ENCODE measurements at regions not wholly inside any gene's neighbourhood (a gene's known extent, or its start where the extent isn't known, plus 50 kb on each side); places are given as distances from the start of the nearest gene placed in this dataset.
"Not testable (repeated sequence)": the region's sequence is repeated elsewhere in the genome, so short reads cannot be mapped to it uniquely, and the experiment has no call there.

DNA sequence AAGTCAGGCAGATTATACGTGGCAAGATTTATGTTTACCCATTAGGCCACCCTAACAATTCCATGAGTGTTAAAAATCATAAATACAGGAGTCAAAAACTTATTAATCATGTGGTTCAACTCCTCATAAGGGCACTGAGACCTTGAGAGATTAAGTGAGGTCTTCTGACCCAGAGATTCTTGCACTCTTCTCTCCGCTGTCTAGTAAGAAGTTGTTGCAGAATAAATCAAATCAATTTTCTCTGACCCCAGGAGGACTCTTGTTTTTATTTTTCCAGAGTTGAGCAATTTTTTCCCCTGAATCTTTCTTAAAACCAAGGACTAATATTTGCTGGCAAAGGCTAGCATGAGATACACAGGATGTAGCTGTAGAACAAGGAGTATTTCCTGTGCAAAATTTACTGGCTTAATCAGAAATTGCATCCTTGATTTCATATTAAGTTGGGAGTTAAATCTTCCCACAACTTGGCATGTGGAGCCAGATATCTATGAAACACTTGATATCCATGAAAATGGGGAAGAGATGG lies 90.9 kb upstream of the PTHLH start:
- no peak for DNase-seq

DNA sequence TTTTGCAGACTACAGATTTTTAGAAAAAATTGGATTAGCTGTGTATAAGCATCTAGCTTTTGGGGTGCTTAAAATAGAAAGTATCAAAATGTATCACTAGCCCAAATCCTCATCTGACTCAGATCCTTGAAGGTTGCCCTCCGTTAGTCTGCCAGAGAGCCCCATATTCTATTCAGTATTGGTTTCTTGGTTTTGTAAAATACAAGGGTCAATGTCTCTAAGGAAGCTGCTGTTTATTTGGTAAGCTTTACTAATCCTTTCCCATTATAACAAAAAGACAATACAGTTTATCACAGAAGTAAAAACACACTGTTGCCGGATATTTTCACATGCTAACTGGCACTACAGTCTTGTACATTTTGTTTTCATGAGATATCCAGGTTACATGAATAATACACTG lies 92.8 kb upstream of the PTHLH start:
- no peak for DNase-seq

DNA sequence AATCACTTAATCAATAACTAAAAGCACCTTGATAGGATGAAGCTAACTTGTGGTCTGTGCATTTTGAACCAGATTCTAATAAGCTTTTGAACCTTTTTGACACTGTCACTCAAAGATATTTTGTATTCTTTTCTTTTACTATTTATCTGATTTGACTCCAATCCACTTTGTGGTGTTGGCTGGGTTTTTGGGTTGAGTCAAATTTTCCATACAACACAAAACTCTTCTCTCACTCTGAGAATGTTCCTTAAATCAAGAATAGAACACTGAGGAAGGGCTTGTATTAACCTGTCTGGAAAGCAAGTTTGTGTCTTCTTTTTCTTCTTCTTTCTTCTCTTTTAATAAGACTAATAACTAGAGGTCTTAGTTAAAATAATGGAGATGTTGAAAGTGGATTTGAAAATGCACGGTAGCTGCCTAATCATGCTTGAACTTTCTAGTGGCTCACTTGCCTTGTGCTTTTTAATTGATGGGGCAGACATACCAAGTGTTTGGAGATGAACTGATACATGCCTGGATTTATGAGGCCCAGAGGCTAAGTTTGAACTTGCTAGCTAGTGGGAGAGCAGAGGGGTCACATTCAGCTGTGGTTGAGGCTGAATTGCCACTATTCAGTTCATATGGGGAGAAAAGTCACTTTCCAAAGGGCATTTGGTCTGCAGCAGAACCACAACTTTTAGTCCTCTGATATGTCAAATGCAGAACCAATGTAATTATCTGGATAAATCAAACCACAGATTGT lies 93.5 kb upstream of the PTHLH start:
- no peak for DNase-seq

DNA sequence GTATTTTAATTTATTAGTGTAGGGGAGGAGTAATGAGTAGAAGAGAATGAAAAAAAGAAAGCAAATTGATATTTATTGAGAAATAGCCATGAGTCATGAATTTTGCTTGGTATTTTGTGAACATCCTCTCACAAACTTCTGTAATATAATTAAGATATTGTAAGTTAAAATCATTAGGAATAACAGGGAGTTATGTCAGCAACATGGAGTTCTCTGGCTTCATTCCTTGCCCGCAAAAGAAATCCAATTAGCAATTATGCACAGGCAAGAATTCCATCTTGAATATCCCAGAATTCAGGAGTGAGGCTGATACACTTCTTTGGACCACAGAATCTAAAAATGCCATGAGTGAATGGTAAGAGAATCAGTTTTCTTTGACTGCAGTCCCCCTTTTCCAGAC lies 94.3 kb upstream of the PTHLH start:
- DNase-seq: no peak

DNA sequence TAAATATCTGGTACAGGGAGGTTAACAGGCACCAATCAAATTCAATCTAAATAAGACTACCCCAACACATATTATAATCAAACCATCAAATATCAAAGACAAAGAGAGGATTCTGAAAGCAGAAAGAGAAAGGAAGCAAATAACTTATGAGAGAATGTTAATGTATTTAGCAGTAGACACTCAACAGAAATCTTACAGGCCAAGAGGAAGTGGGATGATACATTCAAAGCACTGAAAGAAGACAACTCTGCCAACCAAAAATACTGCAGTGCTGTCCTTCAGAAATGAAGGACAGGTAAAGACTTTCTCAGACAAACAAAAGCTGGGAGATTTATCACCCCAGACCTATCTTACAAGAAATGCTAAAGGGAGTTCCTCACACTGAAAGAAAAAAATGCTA lies 95.9 kb upstream of the PTHLH start:
- no peak for DNase-seq

DNA sequence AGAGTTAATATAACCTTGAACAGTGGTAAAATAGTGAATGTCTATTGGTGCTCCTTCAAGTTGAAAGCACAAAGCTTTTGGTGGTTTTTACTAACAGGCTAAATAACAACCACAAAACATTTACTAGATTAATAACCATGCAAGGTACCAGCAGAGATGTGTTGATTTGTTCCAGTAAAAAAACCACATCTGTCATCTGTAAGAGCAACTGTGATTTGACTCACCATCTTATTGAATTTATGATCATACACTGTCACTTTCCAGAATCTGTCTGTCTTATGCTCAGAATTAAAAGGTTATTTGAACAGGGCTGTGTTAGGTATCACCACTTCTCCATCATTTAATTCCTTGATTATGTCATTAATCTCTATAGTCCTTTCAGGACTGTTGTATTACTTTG lies 107.0 kb upstream of the PTHLH start:
- DNase-seq: no peak

DNA sequence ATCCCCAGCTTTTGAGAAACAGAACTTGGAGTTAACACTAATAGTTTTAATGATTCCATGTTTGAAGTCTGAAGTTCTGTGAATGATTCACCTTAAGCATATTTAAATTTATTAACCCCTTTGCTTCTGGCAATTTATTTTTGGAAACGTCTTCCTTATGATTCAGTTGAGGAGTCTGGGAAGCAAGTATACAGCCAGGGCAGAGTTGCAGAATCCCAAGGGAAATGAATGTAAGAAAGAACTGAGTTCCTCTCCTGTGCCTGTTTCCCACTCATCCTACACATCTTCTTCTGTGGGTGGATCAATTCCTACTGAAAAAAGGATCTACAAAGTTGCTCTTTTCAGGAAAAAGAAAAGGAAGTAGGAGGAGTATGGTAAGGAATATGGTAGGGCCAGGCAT lies 108.2 kb upstream of the CCDC91 start:
- DNase-seq: no peak

DNA sequence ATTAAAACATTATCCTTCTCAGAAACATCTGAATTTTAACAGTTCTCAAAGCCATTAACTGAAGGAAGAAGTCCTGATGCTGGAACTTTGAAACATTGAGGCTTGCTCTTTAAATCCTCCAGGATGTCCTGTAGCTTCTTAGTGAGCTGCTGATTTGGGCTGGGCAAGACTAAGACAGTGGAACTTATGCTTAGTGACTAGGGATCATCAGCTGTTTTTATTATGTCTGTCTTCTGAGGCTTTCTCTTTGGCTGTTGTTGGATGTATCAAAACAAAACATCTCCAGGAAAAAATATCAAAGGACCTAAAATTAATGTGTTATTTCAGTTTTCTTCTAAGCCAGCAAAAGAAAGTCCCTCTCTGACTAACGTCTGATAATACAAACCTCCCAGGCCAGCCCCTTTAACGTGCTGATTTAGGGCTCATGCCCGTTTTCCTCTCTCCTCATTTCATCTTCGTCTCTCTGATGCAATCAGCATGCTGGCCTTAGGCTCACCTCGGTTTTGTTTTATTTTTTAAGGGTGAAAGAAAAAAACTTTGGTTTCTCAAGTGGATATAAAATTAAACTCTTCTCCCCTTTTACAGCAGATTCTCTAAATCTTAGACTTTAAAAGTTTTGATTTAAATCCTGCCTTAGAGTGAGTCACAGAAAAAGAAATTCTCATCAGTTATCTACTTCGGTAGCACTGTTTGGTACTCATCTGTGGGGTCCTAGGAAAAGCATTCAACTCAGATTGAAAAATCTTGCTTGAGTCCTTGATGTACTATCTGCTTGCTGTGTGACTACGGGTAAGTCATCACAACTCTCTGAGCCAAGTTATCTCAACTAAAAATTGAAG lies 106.2 kb upstream of the CCDC91 start:
- no peak for DNase-seq

DNA sequence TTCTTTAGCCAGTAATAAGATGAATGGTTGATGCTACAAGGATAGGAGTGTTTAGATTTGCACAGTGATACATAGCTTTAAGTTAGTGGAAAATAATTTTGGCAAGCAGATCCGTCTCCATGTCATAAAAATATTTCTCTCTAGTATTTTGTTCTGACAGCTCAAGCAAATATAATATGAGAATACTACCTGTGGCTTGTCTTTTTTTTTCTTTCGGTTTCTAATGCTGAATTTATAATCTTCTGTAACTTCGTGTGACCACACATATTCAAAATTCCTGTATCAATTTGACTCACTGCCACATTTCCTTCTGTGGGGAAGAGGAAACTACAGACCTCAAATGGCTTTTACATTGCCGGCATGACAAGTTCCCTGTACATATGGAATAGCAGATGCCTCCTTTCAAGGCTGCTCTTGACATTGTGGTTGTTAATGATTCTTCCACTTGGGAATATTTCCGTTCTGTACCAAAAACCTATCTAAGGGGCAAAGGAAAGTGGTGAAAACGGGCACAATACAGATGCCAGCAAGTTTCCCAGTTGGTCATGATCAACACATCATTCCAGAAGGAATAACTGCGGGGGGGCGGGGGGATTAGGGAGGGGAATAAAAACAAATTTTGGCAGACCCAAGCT lies 103.6 kb upstream of the CCDC91 start:
- no peak for DNase-seq

DNA sequence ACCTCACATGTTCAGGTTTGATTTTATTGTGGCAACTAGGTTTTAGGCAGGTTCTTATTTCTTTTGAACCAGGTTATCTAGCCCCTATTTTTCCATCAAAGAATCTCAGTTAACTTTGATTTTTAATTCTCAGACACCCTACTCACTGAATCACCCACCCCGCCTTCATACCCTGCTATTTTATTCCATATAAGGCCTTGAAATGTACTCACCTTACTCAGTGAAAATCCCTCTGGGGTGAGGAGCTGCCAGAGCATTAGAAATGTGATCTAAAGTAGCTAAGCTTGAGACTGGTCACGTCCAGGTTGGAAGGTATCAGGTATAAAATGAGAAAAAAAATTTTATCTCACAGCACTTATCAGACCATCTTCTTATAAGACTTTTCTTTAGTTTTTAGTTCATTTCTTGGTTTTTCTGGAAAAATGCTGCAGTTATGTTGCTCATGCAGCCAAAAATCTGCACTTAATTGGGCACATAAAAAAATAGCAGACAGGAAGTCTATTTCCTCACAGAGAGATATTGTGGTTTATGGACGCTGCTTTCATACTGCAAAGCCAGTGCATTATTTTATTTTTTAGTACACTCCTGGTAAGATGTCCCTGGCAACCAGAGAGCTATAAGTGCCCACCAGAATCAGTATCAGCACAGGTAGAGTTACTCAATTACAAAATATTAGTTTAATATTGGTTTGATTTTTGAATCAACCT lies 101.5 kb upstream of the CCDC91 start:
- no peak for DNase-seq

DNA sequence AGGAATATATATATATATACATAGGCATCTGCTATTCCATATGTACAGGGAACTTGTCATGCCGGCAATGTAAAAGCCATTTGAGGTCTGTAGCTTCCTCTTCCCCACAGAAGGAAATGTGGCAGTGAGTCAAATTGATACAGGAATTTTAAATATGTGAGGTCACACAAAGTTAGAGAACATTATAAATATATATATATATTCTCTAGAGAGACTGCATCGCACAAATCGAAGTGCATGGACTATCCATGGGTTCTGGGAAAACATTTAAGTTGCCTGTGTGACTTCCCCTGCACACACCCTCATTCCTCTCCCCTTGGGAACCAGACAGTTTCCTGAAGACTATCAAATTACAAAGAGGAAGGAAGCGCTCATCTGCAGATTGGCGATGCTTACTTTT lies 100.9 kb upstream of the CCDC91 start:
- DNase-seq: no peak

DNA sequence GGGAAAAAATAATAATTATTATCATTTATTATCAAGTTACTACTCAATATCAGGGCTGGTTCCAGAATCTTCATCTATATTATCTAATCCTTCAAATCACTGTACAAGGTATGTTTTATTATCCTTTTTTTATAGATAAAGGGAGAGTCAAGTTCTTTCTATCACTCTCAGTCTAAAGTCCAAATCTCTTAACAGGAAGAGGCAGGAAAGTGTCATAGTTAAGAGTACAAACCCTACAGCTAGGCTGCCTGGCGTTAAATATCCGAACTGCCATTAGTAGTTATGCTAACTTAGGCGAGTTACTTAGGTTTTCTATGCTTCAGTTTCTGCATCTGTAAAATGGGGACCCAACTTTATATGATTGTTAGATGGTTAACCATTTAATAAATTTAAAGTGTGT lies 99.4 kb upstream of the CCDC91 start:
- no peak for DNase-seq

DNA sequence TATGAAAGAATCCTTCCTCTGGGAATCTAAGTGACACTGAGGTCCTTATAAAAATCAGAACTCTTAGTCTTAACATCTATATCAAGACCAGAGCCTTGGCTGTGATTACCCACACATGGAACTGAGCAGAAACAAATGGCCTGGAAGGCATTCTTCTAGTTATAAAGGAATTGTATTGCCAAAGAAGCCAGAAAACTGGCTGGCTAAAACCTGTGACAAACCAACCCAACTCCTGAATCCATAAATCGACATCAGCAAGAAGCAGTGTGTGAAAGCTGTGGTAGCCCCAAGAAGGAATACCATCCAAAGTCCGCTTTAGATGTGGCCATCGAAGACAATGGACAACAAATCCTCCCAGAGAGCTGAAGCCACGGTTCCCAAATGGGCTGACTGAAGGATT lies 97.9 kb upstream of the CCDC91 start:
- DNase-seq: no peak

DNA sequence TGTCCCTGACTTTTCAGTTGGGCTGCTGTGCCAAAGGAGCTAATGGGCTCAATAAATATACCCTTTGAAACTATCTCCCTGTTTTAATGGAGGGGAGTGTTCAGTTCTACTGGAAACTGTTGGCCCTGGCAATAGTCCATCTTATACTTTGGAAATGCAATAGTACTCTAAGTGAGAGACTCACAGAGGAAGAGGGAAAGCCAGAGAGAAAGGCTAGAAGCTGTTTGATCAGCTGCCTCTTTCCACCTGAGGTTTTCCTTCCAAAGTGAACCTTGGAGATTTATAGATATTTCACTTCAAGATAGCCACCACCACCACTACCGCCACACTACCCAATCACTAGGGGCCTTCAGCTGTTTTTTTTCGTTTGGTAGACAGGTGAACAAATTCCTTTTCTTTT lies 93.6 kb upstream of the CCDC91 start:
- DNase-seq: no peak

DNA sequence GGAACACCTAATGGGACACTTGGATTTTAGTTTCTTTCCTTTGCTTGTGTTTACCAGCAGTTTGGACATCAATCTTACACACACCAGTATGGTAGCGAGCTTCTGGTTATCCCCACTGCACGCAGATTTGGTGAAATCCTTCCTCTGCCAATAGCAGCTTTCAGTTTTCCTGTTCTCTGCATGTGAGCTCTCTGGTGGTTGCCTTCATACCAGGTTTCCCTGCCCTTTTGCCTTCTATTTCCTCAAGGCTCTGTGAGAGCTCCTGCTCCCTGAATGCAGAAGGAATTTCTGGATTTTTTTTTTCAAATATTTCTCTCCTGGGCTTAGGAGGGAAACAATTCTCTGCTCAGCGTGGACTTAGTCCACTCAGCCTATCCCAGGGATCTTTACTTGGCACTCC lies 93.0 kb upstream of the CCDC91 start:
- DNase-seq: no peak

DNA sequence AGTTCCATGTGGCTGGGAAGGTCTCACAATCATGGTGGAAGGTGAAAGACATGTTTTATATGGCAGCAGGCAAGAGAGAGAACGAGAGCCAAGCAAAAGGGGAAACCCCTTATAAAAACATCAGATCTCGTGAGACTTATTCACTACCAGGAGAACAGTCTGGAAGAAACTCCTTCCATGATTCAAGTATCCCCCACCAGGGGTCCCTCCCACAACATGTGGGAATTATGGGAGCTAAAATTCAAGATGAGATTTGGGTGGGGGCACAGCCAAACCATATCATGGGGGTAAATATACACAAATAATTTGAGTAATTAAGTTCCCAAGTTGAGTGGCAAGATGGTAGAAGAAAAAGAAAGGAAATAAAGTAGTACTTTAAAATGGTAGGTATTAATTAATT lies 91.0 kb upstream of the CCDC91 start:
- not testable (repeated sequence) for DNase-seq

DNA sequence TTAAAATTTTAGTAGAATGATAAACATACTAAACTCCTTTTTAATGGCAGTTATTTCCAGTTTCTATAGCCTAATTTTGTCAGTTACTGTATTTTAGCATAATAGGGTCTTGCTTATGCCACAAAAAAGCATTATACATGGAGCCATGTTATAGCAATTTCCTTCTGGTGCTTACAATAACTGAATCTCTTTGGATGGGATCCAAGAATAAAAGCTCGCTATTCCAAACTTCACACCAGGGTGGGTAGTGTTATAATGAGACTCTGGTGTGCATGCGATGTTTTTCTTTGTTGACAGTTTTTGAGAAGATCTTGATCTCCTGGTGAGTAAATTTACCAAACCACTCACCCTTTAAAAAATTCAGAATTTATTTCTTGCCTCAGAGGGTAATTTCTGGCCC lies 90.4 kb upstream of the CCDC91 start:
- DNase-seq: peak; percentile 13

DNA sequence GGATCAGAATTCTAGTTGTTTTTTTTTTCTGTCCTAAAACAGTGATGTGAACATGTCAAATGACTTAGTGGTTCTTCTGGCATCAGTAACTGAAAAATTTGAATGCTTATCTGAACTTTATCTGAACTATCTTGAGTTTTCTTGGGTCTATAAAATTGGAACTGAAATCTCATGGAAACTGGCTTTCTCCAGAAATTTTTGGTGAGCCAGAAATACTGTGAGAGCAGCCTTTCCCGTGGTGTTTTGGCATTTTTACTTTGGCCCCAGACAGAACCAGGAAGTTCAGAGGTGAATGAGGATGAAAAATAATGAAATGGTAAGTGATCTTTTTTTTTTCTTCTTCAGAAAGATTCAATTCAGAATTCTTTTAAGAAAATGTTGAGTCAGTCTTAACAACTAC lies 89.5 kb upstream of the CCDC91 start:
- DNase-seq: no peak

DNA sequence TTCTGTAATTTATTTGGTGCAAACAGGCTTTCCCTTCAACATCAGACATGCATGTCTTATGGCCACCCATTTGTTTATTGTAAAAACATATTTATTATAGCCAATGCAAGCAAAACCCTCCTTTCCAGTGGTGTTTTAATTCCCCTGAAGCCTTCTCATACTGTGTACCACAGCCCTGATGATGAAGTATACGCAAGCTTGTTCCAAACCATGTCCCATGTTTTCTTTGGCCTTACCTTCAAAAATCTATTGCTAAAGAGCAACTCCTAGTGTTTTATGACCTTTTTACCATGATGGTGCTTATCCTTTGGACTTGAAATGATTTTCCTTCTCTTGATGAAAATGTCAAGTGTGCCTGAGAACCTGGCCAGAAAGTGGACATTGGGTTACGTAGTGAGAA lies 85.9 kb upstream of the CCDC91 start:
- DNase-seq: no peak

DNA sequence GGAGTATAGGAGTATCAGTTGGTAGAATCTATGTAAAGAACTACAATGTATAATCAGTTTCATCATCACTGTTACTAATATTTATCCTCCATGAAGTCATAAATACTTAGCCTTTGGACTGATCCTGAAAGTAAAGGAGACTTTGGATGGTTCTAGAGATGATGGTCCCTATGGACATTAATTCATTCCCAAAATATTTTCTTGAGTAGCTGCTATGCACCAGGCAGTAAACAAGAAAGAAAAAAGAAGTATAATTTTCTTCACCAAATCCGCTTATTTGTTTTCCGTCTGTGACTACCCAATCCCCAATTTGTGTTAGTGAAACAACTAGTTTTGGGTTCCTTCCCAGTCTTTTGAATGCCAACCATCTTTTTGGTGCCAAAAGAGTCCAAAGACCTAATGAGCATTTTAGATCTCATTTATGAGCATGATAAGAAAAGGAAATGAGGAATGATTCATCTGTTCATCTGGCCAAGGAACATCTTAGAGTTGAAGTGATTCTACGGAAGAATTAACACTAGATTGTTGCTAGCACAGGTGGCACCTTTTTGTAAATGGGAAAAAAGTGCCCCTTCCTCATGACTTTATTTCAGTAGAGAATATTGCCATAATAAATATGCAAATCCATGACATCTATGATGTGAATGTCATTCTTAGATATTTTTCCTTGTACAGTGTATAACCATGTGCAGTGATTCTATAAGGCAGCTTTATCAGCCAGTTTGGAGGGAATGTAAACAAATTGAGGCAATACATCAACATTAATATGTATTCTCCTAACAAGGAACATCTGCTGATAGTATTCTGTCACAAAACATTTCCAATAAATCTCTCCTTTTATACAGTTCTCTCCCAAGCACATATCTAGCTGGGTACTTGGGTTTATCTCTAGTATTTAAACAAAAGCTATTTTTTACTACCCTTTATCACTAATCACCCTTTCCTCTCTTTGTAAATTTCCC lies 85.1 kb upstream of the CCDC91 start:
- no peak for DNase-seq

DNA sequence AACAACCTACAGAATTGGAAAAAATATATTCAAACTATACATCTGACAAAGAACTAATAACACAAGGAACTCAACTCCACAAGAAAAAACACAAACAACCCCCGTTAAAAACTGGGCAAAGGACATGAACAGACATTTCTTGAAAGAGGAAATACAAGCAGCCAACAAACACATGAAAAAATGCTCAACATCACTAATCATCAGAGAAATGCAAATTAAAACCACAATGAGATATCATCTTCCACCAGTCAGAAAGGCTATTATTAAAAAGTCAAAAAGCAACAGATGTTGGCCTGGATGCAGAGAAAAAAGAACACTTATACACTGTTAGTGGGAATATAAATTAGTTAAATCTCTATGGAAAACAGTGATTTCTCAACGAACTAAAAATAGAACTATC lies 82.6 kb upstream of the CCDC91 start:
- no peak for DNase-seq

DNA sequence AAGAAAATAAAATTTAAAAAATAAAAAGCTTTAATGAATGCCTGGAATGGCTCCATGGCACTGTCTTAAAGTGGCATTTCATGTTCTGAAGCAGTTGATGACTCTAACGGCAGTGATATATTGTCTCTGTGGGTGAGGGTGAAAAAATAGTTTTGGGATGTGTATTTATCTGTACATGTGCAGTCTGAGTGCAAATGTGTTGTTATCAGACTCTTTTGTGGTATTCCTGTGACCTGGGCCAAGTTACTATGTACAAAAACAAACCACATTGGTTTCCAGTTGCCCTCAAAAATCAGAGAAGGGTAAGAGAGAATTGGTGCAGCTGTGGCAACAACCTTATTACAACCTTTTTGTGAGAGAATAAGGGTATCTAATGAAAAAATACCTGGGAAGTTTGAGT lies 81.7 kb upstream of the CCDC91 start:
- no peak for DNase-seq

Data from NCI-H345 (cell line).